Body of pancreas (tissue), 4 donors: ENCODE measurements at regions not wholly inside any gene's neighbourhood (a gene's known extent, or its start where the extent isn't known, plus 50 kb on each side); places are given as distances from the start of the nearest gene placed in this dataset.

ENCODE experiments used
- CTCF ChIP-seq, 7 experiments: fragments of 450-650 bp in 4 of 7; fragments of 200-600 bp in 3 of 7; sonication (generic) in 3 of 7; IDR thresholded peaks; one replicate each; pipeline ENCODE4 v1.5.1; 2016 to 2019; ENCODE audit warnings: antibody characterized with exemption in 7 of 7
- POLR2A ChIP-seq, 3 donors: fragments of 450-650 bp; IDR thresholded peaks; one replicate each; pipeline ENCODE4 v1.6.1; 2016; ENCODE audit warnings: antibody characterized with exemption in 3 of 3, mild to moderate bottlenecking in 2 of 3

DNA sequence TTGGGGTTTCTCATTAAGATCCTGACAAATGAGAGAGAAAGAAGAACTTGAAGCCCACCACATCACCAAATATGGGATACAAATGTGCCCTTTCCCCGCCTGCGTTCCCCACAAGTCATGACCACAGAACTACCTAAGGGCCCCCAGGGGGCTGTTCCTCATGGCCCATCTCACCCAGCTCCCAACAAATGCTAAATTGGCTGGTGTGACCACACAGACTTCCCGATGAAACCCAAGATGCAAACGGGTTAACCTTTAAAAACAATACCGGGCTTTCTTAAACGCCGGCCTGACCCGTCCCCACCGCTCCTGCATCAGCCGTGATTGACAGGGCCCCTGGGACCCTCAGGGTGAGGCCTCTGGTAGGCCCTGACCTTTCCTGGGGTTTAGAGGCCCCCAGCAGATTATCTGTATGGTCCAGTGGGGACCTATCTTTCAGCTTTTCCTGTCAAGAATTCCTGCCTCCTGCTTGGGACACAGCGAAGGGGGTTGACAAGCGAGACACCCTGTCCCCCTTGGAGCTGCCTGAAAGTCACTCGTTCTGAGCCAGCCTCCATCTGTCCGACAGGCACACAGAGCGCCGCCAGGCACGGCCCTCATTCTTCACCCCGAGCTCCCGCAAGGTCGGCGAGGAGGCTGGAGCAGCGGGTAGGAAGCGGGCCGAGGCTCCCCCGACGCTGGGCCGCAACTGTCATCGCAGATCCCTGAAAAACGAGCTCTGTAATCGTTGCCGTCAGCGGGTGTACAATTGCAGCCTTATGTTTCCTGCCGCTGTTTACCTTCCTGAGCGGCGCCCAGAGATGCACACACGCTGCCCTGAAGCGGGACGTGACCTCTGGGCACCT is 300.1 kb downstream of the FOXL1 start:
- TF ChIP-seq POLR2A (IDR thresholded peaks at IDR 0.05) (no peak), CTCF (IDR thresholded peaks at IDR 0.05) (no peak)
